H1 (cell line): ENCODE measurements at regions not wholly inside any gene's neighbourhood (a gene's known extent, or its start where the extent isn't known, plus 50 kb on each side); places are given as distances from the start of the nearest gene placed in this dataset.

Source experiments
- CTCF ChIA-PET: fragments of 300-600 bp; sonication (Branson Sonifier 250); formaldehyde crosslinking; loops from one replicate; lab custom pipeline; 2021; ENCODE audit not compliant: partially characterized antibody; lab: Charles Lee
- POLR2A ChIA-PET: fragments of 300-600 bp; sonication (Branson Sonifier 250); formaldehyde crosslinking; loops from one replicate; lab custom pipeline; 2021; ENCODE audit warnings: inconsistent platforms; ENCODE audit not compliant: partially characterized antibody; lab: Charles Lee
- DNase-seq, 2 experiments: peaks; one replicate each; pipeline versions ENCODE4 v3.0.0 to v3.0.0-alpha.2; 2010 to 2022; ENCODE audit warnings: low spot score in 2 of 2, low read depth in 1 of 2, mixed read lengths in 1 of 2
- FAIRE-seq: peaks from 2 replicates; lab custom pipeline; 2011; peaks lifted over from hg19 to GRCh38; lab: Jason Lieb, UNC
- H2AFZ ChIP-seq: 2 replicates; pipeline ENCODE4 v1.8.1; 2012; ENCODE audit warnings: low read length, inconsistent platforms
- H2AK5ac ChIP-seq: 2 replicates; pipeline ENCODE4 v1.6.1; 2013; ENCODE audit warnings: low read depth, low read length
- H2BK120ac ChIP-seq: replicated peaks from 2 replicates; pipeline ENCODE3; 2013; ENCODE audit warnings: low read depth, low read length, inconsistent platforms
- H2BK12ac ChIP-seq: 2 replicates; pipeline ENCODE4 v1.6.1; 2013; ENCODE audit warnings: low read depth, low read length
- H2BK15ac ChIP-seq: 2 replicates; pipeline ENCODE4 v1.6.1; 2013; ENCODE audit warnings: low read length
- H2BK20ac ChIP-seq: 2 replicates; pipeline ENCODE4 v1.6.1; 2013; ENCODE audit warnings: low read length
- H2BK5ac ChIP-seq: 2 replicates; pipeline ENCODE4 v1.6.1; 2013; ENCODE audit warnings: low read depth, low read length
- H3K14ac ChIP-seq: 2 replicates; pipeline ENCODE4 v1.6.1; 2013; ENCODE audit warnings: inconsistent platforms; ENCODE audit not compliant: insufficient read length
- H3K18ac ChIP-seq: 2 replicates; pipeline ENCODE4 v1.6.1; 2013; ENCODE audit warnings: low read length; ENCODE audit errors: extremely low read depth
- H3K23ac ChIP-seq: 2 replicates; pipeline ENCODE4 v1.6.1; 2013; ENCODE audit warnings: inconsistent platforms; ENCODE audit not compliant: insufficient read length
- H3K23me2 ChIP-seq: 2 replicates; pipeline ENCODE4 v1.6.1; 2013; ENCODE audit warnings: low read depth, low read length
- H3K27ac ChIP-seq: 2 replicates; pipeline ENCODE4 v1.6.1; 2011; ENCODE audit warnings: low read depth, low read length, inconsistent platforms
- H3K27me3 ChIP-seq, 4 experiments: replicated peaks in 1 of 4; 1 replicate in 1 of 4; 2 replicates in 3 of 4; pipeline versions ENCODE4 v1.6.1 to v1.8.1; 2011 to 2013; ENCODE audit warnings: low read length in 3 of 4, mild to moderate bottlenecking in 3 of 4, inconsistent platforms in 2 of 4, mixed read lengths in 2 of 4, moderate library complexity in 1 of 4; ENCODE audit not compliant: control insufficient read depth in 3 of 4, insufficient read depth in 3 of 4; ENCODE audit errors: extremely low read depth in 1 of 4
- H3K36me3 ChIP-seq, 4 experiments: 2 replicates each; pipeline versions ENCODE4 v1.6.1 to v1.8.1; 2011 to 2013; ENCODE audit warnings: mild to moderate bottlenecking in 4 of 4, low read length in 3 of 4, moderate library complexity in 2 of 4, control low read depth in 1 of 4, inconsistent platforms in 1 of 4; ENCODE audit not compliant: insufficient read depth in 4 of 4, control insufficient read depth in 2 of 4
- H3K4ac ChIP-seq: replicated peaks from 2 replicates; pipeline ENCODE3; 2013; ENCODE audit warnings: low read length, low read depth, mixed read lengths, inconsistent platforms; ENCODE audit not compliant: insufficient read length
- H3K4me1 ChIP-seq, 4 experiments: replicated peaks in 1 of 4; 1 replicate in 1 of 4; 2 replicates in 3 of 4; pipeline versions ENCODE4 v1.6.1 to v1.8.1; 2011 to 2013; ENCODE audit warnings: low read length in 3 of 4, inconsistent platforms in 2 of 4, mixed read lengths in 1 of 4; ENCODE audit not compliant: insufficient read depth in 4 of 4, control insufficient read depth in 3 of 4
- H3K4me2 ChIP-seq, 2 experiments: 2 replicates each; pipeline versions ENCODE4 v1.6.1 to v1.8.1; 2011 to 2013; ENCODE audit warnings: low read depth in 2 of 2, low read length in 2 of 2, control low read depth in 1 of 2, inconsistent platforms in 1 of 2, mild to moderate bottlenecking in 1 of 2; ENCODE audit not compliant: insufficient read depth in 1 of 2
- H3K4me3 ChIP-seq, 4 experiments: fragments of 200-600, 300-600 bp in 1 of 4; sonication (generic), shearing (Covaris generic), sonication (Bioruptor Twin) in 1 of 4; 2 replicates each; pipeline versions ENCODE4 v1.5.1 to v1.8.1; 2011 to 2016; ENCODE audit warnings: low read length in 4 of 4, low read depth in 3 of 4, control low read depth in 2 of 4, inconsistent platforms in 2 of 4, mild to moderate bottlenecking in 2 of 4, mixed read lengths in 1 of 4, moderate library complexity in 1 of 4; ENCODE audit not compliant: insufficient read depth in 2 of 4; ENCODE audit errors: extremely low read depth in 1 of 4
- H3K56ac ChIP-seq: replicated peaks from 2 replicates; pipeline ENCODE3; 2013; ENCODE audit warnings: low read depth, mild to moderate bottlenecking, mixed read lengths, low read length, inconsistent platforms; ENCODE audit not compliant: insufficient read length
- H3K79me1 ChIP-seq: 2 replicates; pipeline ENCODE4 v1.6.1; 2013; ENCODE audit warnings: low read depth, low read length, control low read depth
- H3K79me2 ChIP-seq, 2 experiments: 2 replicates each; pipeline versions ENCODE4 v1.6.1 to v1.8.1; 2012 to 2013; ENCODE audit warnings: low read length in 2 of 2, mild to moderate bottlenecking in 2 of 2, inconsistent platforms in 1 of 2; ENCODE audit not compliant: insufficient read depth in 2 of 2, control insufficient read depth in 1 of 2
- H3K9ac ChIP-seq, 4 experiments: replicated peaks in 1 of 4; 1 replicate in 1 of 4; 2 replicates in 3 of 4; pipeline versions ENCODE4 v1.6.1 to v1.8.1; 2011 to 2013; ENCODE audit warnings: low read depth in 3 of 4, low read length in 3 of 4, control low read depth in 2 of 4, mild to moderate bottlenecking in 2 of 4, moderate library complexity in 2 of 4, inconsistent platforms in 1 of 4; ENCODE audit errors: extremely low read depth in 1 of 4
- H3K9me3 ChIP-seq, 2 experiments: 2 replicates each; pipeline versions ENCODE4 v1.6.1 to v1.8.1; 2012 to 2013; ENCODE audit warnings: mild to moderate bottlenecking in 2 of 2, moderate library complexity in 2 of 2, control low read depth in 1 of 2, inconsistent platforms in 1 of 2, low read depth in 1 of 2, low read length in 1 of 2, mixed read lengths in 1 of 2; ENCODE audit not compliant: insufficient read depth in 2 of 2
- H4K20me1 ChIP-seq, 2 experiments: replicated peaks in 1 of 2; 2 replicates each; pipeline versions ENCODE3 to v1.8.1; 2011 to 2013; ENCODE audit warnings: inconsistent platforms in 2 of 2, low read length in 2 of 2, mild to moderate bottlenecking in 1 of 2; ENCODE audit not compliant: insufficient read depth in 2 of 2, control insufficient read depth in 1 of 2
- H4K5ac ChIP-seq: 2 replicates; pipeline ENCODE4 v1.6.1; 2013; ENCODE audit warnings: low read length, low read depth, mixed read lengths, inconsistent platforms; ENCODE audit not compliant: insufficient read length
- H4K8ac ChIP-seq: 2 replicates; pipeline ENCODE4 v1.8.0; 2013; ENCODE audit warnings: mild to moderate bottlenecking, moderate library complexity, low read length, inconsistent platforms; ENCODE audit not compliant: insufficient read depth; ENCODE audit errors: extremely low read depth
- H4K91ac ChIP-seq: replicated peaks from 2 replicates; pipeline ENCODE3; 2013; ENCODE audit warnings: low read length, mixed read lengths, inconsistent platforms; ENCODE audit not compliant: insufficient read length
- BACH1 ChIP-seq: IDR thresholded peaks from 2 replicates; pipeline ENCODE4 v1.6.1; 2012; ENCODE audit warnings: low read length, improper control_type of control experiment
- FOSL1 ChIP-seq: IDR thresholded peaks from 2 replicates; pipeline ENCODE4 v1.6.1; 2011; ENCODE audit warnings: mild to moderate bottlenecking, low read depth, low read length, moderate library complexity; ENCODE audit not compliant: insufficient read depth
- SAP30 ChIP-seq: fragments of 300-600 bp; sonication (generic); IDR thresholded peaks from 2 replicates; pipeline ENCODE4 v1.7.1; 2012; ENCODE audit warnings: low read length, moderate library complexity, mild to moderate bottlenecking, inconsistent platforms; ENCODE audit not compliant: insufficient read depth, insufficient replicate concordance
- WGBS, 2 experiments: shearing (Covaris generic) in 1 of 2; methylation state at CpG; one replicate each; pipeline versions ENCODE4 v1.1.6 to v1.1.7; 2013 to 2015; ENCODE audit warnings: low lambda C conversion rate in 2 of 2, mixed read lengths in 2 of 2, inconsistent platforms in 1 of 2, low coverage in 1 of 2, missing lambda C conversion rate in 1 of 2; ENCODE audit not compliant: insufficient replicate concordance in 2 of 2, insufficient coverage in 1 of 2, insufficient read length in 1 of 2; ENCODE audit errors: extremely low coverage in 1 of 2, missing lambda C conversion rate in 1 of 2; 5-methylcytosine and 5-hydroxymethylcytosine counted together

- no peaks in the 10 kb centered on the region for H3K79me1 ChIP-seq
- no peak overlapping the region for H3K23ac ChIP-seq
- CTCF ChIA-PET = interaction anchor here (0.6 to 1.3 kb wide), 5 partner anchors 9 to 179 kb away, joined by 3 to 4 read pairs (median 4); no protein-coding TSS in a partner anchor
- H3K79me2 ChIP-seq = no peaks in the 10 kb centered on the region
- H3K4me1 ChIP-seq = no peaks in the 10 kb centered on the region
- H3K14ac ChIP-seq = no peak overlapping the region
- H3K4ac ChIP-seq = no peak overlapping the region
- WGBS, 2 experiments = 96% methylated on average over 1 of the region's 1 CpG; no CpG with 5 or more reads in 1 of the 2 experiments
- H3K18ac ChIP-seq = no peak overlapping the region
- DNase-seq = no peak
- no peaks in the 10 kb centered on the region for H3K36me3 ChIP-seq
- H3K27ac ChIP-seq = no peak overlapping the region
- H2AK5ac ChIP-seq = no peak overlapping the region
- H3K27me3 ChIP-seq = no peaks in the 10 kb centered on the region
- no peak overlapping the region for H2AFZ ChIP-seq
- H3K4me2 ChIP-seq = no peak overlapping the region
- H3K9me3 ChIP-seq = peaks cover 0 to 6% of the 10 kb centered on the region in 2 experiments
- H2BK120ac ChIP-seq = no peak overlapping the region
- no peaks in the 10 kb centered on the region for H4K20me1 ChIP-seq
- POLR2A ChIA-PET = interaction anchor here (0.7 kb wide), 1 partner anchor 280 kb away, joined by 3 read pairs; no protein-coding TSS in a partner anchor
- no peaks in the 10 kb centered on the region for H3K23me2 ChIP-seq
- H2BK20ac ChIP-seq = no peak overlapping the region
- no peak overlapping the region for H4K91ac ChIP-seq
- no peak for FAIRE-seq
- TF ChIP-seq BACH1 (no peak), FOSL1 (no peak), SAP30 (no peak)
- no peak overlapping the region for H4K8ac ChIP-seq
- H4K5ac ChIP-seq = no peak overlapping the region
- H2BK15ac ChIP-seq = no peak overlapping the region
- no peak overlapping the region for H2BK12ac ChIP-seq
- H3K9ac ChIP-seq = no peak overlapping the region
- H3K56ac ChIP-seq = no peak overlapping the region
- no peak overlapping the region for H3K4me3 ChIP-seq
- no peak overlapping the region for H2BK5ac ChIP-seq
These were observed 51.6 kb upstream of the FMNL2 start for GRCh38 chr2:152283392-152283791.
